ENCODE measurements at regions not wholly inside any gene's neighbourhood (a gene's known extent, or its start where the extent isn't known, plus 50 kb on each side); places are given as distances from the start of the nearest gene placed in this dataset.
A peak's percentile ranks its signal among the peaks of the same experiment; 100 is the strongest.

DNA sequence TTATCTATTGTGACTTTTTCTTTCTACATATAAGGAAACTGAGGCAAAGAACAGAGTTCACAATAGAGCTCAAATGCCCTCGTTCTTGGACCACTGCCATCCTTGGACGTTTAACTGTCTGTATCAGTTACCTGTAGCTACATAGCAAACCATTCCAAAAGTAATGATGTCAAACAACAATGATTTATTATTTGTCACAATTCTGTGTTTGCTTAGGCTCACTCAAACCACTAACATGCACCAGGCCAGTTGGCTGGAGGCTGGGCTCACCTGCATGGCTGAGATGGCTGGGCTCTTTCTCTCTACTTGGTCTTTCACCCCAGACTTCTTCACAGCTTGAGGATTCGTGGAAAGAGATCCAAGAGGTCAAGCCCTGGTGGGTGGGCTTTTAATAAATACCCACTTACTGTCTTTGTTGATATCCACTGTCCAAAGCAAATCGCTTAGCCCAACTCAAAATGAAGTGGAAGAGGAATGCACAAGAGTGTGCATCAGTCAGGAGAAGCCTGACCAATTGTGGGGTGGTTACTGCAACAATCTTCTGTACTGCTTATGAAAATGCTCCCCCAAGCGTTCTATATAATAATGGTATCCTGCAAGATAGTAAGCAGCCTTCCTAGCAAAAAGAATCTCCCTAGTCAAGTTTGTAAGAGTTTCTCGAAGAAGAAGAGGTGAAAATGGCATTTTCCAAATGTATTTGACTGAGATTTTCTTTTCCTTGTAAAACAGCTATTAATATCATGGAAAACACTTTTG, 163.5 kb upstream of the NT5C1B start:
- no peak overlapping the region for H3K27ac ChIP-seq
- no peaks in the 10 kb centered on the region for H3K27me3 ChIP-seq
- WGBS, 2 donors = 76% methylated on average over 5 to 6 of the region's 6 CpGs
- no peaks in the 10 kb centered on the region for H3K36me3 ChIP-seq
- H3K4me1 ChIP-seq = no peaks in the 10 kb centered on the region
- DNase-seq (no peak), ATAC-seq (ENCODE audit: low FRiP score in 2 of 2) (no peak)
- H3K9me3 ChIP-seq = no peaks in the 10 kb centered on the region
- TF ChIP-seq EP300 (IDR thresholded peaks at IDR 0.05) = no peak
- no peak overlapping the region for H3K4me3 ChIP-seq

DNA sequence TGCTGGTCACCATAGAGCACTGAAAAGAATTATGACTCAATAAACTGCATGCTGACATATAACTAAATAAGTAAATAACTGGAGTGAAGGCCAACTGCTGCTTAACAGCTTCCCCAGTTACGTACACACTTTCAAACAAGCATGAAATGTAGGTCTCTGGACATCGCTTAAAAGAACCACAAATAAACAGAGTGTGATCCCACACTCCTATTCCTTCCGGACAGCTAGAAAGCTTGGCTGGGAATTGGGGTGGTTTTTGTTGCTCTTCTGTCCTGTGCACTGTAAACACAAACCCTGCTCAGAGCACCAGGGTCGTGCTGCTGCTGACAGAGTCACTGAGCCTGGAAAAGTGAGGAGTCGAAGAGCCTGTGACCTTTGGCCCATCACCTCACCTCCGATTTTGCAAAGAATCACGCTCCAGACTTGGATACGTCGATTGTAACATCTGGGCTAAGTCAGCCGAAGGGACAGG, 162.7 kb upstream of the NT5C1B start:
- DNase-seq = no peak
- peak in 1 of 2 donors; percentile 40 for TF ChIP-seq POLR2AphosphoS5 (IDR thresholded peaks at IDR 0.05)
- no peak for TF ChIP-seq POLR2A (IDR thresholded peaks at IDR 0.05)
- no peak for TF ChIP-seq EP300 (IDR thresholded peaks at IDR 0.05)
- TF ChIP-seq, protein P1, sequence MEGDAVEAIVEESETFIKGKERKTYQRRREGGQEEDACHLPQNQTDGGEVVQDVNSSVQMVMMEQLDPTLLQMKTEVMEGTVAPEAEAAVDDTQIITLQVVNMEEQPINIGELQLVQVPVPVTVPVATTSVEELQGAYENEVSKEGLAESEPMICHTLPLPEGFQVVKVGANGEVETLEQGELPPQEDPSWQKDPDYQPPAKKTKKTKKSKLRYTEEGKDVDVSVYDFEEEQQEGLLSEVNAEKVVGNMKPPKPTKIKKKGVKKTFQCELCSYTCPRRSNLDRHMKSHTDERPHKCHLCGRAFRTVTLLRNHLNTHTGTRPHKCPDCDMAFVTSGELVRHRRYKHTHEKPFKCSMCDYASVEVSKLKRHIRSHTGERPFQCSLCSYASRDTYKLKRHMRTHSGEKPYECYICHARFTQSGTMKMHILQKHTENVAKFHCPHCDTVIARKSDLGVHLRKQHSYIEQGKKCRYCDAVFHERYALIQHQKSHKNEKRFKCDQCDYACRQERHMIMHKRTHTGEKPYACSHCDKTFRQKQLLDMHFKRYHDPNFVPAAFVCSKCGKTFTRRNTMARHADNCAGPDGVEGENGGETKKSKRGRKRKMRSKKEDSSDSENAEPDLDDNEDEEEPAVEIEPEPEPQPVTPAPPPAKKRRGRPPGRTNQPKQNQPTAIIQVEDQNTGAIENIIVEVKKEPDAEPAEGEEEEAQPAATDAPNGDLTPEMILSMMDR (IDR thresholded peaks at IDR 0.05) = no peak
- no peaks in the 10 kb centered on the region for H3K4me1 ChIP-seq
- 66 to 68% methylated on average over 10 of the region's 10 CpGs for WGBS, 2 donors
- ATAC-seq (ENCODE audit: low FRiP score in 2 of 2) = peak in 1 of 2 donors; percentile 28
- no peaks in the 10 kb centered on the region for H3K27me3 ChIP-seq
- no peak overlapping the region for H3K27ac ChIP-seq
- no peaks in the 10 kb centered on the region for H3K36me3 ChIP-seq
- no peak overlapping the region for H3K4me3 ChIP-seq
- H3K9me3 ChIP-seq = no peaks in the 10 kb centered on the region

DNA sequence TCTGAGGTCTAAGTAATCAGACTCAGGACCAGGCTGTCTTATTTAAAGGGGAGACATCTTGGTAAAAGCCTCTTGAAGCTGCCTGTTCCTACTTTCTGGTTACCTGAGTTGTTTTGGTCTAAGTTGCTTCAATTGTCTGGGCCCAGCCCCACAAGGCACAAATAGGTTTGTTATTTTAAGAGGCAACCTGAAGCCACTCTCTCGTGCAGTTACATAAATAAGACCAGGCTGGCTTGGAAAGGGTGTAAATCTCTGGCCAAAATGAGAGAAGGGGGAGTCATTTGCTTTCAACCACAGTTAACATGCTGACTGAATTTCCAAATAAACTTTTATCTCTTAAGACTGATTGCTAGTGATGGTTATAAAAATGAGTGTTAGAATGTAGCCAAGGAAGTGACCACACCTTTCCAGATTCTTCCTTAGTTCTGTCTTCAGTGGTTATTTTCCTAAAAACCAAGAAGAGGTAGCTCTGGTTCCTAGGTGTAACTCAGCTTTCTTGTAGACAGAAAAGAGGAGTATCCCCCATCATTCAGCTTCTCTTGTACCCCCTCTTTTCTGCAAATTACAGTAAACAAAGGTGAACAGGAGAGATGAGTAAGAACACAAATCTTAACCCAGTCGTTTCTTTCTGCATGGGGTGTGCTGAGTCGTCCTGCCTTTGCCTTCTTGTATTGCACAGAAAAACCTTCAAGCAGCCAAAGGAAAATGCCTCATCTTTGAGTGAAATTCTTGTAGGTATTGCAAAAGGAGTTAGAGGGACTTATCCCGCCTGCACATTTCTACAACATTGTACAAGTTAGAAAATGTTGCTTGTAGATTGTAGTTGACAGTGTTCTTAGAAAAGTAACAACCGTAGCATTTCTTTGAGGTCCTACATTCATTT, 161.5 kb upstream of the NT5C1B start:
- no peak for ATAC-seq (ENCODE audit: low FRiP score in 2 of 2)
- 54 to 66% methylated on average over 5 of the region's 5 CpGs for WGBS, 2 donors

DNA sequence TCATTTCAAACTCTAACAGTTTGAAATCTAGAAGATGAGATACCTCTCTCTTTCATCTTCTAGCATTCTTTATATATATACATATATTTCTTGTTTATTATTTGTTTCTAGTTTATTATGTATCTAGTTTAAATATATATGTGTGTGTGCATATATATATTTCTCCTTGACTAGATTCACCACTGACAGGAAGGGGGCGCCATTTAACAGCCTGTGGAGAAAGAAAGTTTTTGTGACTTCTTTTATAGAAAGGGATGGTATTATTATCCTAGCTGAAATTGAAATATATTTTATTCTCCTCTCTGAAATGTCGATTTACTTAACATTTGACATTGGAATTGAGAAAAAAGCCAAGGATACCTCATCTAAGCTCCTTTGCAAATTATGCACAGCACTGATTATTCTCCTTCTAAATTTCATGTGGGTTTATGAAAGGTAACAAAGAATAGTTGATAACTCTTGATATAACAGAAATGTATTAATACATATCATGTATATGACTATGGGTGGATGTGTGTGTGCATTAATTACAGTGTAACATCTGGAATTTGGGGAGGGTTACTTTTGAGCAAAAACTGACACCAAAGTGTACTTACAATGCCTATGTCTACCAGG, 160.7 kb upstream of the NT5C1B start:
- 2 to 4% methylated on average over 2 of the region's 2 CpGs for WGBS, 2 donors
- Histone ChIP-seq H3K4me3 (no peak overlapping the region), H3K27ac (no peak overlapping the region), H3K4me1 (no peaks in the 10 kb centered on the region), H3K27me3 (no peaks in the 10 kb centered on the region), H3K9me3 (no peaks in the 10 kb centered on the region), H3K36me3 (no peaks in the 10 kb centered on the region)
- ATAC-seq (ENCODE audit: low FRiP score in 2 of 2) = peak in 1 of 2 donors; percentile 68
- DNase-seq = peak in 1 of 2 donors; percentile 30
- TF ChIP-seq, protein P1 (IDR thresholded peaks at IDR 0.05) = peak; percentile 22 to 66 (median 54)
- TF ChIP-seq EP300 (IDR thresholded peaks at IDR 0.05) = no peak

More for the DNA sequence above, 161.5 kb upstream of the NT5C1B start:
- TF ChIP-seq POLR2A (IDR thresholded peaks at IDR 0.05) = no peak
- no peak for TF ChIP-seq EP300 (IDR thresholded peaks at IDR 0.05)
- no peak for TF ChIP-seq POLR2AphosphoS5 (IDR thresholded peaks at IDR 0.05)
- TF ChIP-seq, protein P1 (IDR thresholded peaks at IDR 0.05) = no peak
- no peaks in the 10 kb centered on the region for H3K27me3 ChIP-seq
- no peaks in the 10 kb centered on the region for H3K36me3 ChIP-seq
- no peak overlapping the region for H3K4me3 ChIP-seq
- DNase-seq = no peak
- no peaks in the 10 kb centered on the region for H3K4me1 ChIP-seq
- no peak overlapping the region for H3K27ac ChIP-seq
- no peaks in the 10 kb centered on the region for H3K9me3 ChIP-seq

All from upper lobe of left lung (tissue), 6 donors.